SK-N-MC (cell line): ENCODE measurements at regions not wholly inside any gene's neighbourhood (a gene's known extent, or its start where the extent isn't known, plus 50 kb on each side); places are given as distances from the start of the nearest gene placed in this dataset.

Experiments used
- EZH2 ChIP-seq: fragments of 200-600 bp; sonication (generic); IDR thresholded peaks from one replicate; pipeline ENCODE4 v1.6.1; 2017; ENCODE audit warnings: antibody characterized with exemption
- POLR2AphosphoS5 ChIP-seq: IDR thresholded peaks from 2 replicates; pipeline ENCODE4 v1.6.1; 2012; ENCODE audit warnings: mild to moderate bottlenecking, low read depth, low read length, borderline replicate concordance

- no peak for TF ChIP-seq POLR2AphosphoS5
- TF ChIP-seq EZH2, result no peak
These were observed 55.0 kb upstream of the RGS5 start for GRCh38 chr1:163257763-163258162.
